Right kidney (tissue), 1 donor: ENCODE measurements at regions not wholly inside any gene's neighbourhood (a gene's known extent, or its start where the extent isn't known, plus 50 kb on each side); places are given as distances from the start of the nearest gene placed in this dataset.

Source experiments
- DNase-seq: peaks from one replicate; pipeline ENCODE4 v3.0.0-alpha.2; 2016

GRCh38 chr10:10542477-10542876, 475.2 kb upstream of the CELF2 start:
- no peak for DNase-seq

GRCh38 chr10:10544890-10545289, 472.8 kb upstream of the CELF2 start:
- no peak for DNase-seq

DNA sequence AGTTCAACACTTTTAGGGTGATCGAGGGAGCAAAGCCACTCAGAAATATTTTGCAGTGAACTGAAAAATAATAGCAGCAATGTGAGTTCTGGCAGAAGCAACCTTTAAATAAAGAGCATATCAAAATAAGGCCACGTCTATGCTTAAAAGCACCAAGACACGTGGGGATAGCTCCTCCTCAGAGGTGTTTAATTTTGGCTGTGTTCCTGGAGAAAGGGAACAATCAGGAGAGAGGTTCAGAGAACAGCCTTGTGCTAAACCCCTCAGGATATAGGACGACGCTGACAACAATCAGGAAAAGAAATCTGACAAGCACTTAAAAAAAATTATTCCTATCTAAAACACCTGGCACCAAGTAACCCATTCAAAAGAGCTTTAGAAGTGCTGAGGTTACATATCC, 471.9 kb upstream of the CELF2 start:
- DNase-seq: no peak

DNA sequence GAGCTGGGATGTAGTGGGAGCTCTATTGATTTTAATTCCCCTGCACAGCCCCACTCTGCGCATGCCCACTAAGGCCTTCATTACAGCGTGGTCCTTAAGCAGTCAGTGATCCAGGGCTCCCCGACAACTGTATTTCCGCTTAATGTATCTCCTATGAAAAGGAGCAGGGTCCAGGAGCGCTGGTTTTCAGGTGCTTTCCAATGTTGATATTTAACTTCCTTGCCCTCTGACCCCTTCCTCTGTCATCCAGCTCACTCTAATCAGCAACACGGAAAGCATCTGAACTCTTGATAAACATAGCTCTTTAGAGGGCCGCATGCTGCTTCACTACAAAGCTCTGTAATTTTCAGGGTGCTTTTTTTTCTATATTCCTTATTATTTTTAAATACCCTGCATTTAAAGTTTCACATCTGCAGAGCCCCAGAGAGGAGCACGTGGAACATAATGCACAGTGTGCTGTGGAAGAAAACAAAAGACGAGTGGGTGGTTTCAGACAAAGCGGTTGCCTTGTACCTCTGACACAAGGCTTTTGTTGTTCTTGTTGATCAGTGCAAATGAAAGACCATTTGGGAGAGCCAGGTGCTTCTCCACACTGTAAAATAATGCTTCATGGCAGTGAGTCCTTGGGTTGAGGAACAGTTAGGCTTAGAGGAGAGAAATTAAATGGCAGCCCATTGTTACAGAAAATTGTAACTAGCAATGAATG, 465.9 kb upstream of the CELF2 start:
- peak; percentile 2 for DNase-seq

- DNase-seq: no peak
These were observed 464.7 kb upstream of the CELF2 start for GRCh38 chr10:10552948-10553347.

DNA sequence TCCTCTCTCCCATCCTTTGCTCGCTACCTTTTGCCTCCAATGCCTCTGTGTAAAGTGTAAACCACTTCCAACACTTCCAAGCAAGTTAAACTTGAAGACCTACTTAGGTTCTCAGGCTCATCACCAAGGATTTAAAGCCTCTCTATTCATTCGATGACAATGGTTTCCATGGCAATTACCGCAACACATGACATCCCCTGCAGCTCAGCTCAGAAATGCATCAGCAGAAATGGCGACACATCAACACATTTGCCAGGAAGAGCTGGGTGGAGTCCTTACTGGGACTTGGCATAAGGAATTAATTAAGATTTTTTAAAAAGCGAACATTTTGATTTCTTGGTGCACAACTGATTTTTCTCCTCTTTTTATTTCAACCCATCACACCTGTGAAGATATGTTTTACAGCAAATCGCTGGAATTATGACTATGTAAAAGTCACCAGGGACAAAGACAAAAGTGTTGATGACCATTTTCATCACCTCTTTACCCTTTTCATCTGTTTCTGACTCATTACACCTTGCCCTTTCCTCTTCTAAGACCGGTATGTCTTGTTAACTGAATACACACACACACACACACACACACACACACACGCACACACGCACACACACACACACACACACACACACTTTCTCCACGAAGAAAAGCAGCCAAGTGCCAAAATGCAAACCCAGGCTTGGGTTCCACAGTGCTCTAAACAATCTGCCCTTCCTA, 453.4 kb upstream of the CELF2 start:
- no peak for DNase-seq

- DNase-seq: no peak
These were observed 440.7 kb upstream of the CELF2 start for GRCh38 chr10:10576937-10577336.

GRCh38 chr10:10579709-10580108, 438.0 kb upstream of the CELF2 start:
- no peak for DNase-seq

DNA sequence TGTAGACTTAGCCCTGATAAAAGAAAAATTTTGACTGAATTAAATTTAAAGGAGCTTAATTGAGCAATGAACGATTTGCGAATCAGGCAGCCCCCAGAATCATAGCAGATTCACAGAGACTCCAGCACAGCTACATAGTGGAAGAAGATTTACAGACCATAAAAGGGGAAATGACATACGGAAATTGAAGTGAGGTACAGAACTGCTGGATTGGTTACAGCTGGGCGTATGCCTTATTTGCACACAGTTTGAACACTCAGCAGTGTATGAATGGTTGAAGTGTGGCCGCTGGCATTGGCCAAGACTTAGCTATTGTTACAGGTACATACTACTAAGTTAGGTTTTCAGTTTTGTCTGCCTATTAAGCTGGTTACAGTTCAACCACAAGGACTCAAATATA, 433.5 kb upstream of the CELF2 start:
- DNase-seq: no peak

DNA sequence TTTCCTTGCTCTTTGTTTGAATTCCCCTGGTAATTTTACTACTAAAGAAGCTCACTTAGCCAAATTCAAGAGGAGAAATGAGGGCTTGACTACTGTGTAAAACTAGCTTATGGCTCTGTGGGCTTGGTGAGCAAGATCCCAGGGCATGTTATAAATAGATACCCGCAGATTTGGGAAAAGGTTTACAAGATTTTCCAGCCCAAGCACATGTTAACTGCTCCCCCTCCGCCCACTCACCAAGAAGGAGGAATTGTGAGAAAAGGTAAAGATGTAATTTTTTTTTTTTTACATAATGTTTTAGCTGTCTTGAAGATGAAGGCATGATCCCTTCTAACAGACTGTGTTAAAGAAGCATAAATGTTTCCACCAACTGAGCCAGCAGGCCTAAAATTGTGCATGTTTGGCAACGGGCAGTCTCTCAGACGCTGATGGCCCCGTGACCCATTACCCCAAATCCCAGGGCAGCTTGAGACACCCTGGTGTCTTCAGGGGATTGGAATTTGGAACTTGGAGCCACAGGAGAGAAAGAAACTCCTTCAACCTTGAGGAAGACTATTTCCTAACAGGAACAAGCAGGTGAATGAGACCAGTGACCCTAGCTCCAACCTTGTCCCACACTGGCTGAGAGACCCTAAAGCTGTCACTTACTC, 429.8 kb upstream of the CELF2 start:
- no peak for DNase-seq

DNA sequence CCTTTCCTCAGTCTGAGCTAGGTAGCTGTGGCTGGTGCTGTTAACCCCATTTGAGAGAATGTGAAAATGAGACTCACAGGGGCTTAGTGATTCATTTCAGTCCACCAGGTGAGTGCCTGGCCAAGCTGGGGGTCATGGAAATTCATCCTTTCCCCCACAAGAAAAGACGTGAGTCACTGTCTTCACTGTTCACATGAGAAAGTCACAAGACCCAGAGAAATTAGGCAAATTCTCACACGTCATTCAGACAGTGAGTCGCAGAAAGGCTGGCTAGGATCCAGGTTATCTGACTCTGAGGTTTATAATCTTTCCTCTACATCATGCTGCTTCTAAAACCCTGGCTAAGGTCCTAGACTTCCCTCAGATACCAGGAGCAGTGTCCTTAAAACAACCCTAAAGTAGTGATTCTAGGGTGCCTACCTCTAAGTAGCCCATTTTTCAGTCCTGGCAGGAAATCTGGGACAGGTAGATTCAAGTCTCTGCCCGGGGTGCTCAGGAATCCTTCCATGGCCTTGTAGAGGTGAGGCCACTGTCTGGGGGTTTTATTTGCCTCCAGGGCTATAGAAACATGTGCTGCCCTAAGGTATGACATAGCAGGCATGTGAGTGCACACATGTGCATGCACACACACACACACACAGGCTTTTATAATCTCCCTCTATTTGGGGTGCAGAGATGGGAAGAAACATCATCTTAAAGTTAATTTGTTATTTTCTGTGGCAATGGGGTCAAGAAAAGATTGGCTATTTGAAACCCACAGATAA, 427.9 kb upstream of the CELF2 start:
- DNase-seq: no peak

DNA sequence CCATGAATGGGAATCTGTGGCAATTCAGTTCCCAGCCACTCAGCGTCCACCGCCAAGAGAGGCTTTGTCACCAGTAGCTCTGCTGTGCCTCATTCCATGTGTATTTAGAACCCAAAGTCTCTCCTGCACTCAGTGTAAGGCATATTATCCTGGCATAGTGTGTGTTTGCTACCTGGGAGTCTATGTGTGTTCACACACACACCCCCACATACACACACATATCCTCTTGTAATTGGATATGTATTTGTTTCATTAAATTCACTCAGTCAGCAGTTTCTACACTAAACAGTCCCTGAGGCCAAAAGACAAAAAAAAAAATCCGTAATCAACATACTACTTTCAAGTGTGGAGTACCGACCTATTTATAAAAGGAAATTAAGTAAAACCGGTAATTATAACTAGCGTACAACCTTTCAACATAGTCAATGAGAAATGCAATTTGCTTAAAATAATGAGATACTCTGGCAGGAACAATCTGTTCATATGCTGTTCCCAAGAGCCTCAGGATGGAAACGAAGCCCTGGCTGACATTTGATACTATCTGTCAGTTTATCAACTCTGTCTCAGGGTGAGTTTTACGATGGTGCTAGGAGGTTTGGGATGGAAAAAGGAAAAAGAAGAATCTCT, 425.8 kb upstream of the CELF2 start:
- no peak for DNase-seq

GRCh38 chr10:10596256-10596655, 421.4 kb upstream of the CELF2 start:
- no peak for DNase-seq

GRCh38 chr10:10598297-10598696, 419.4 kb upstream of the CELF2 start:
- DNase-seq: no peak

GRCh38 chr10:10600004-10600403, 417.7 kb upstream of the CELF2 start:
- no peak for DNase-seq

- no peak for DNase-seq
These were observed 412.1 kb upstream of the CELF2 start for GRCh38 chr10:10605551-10606081.

DNA sequence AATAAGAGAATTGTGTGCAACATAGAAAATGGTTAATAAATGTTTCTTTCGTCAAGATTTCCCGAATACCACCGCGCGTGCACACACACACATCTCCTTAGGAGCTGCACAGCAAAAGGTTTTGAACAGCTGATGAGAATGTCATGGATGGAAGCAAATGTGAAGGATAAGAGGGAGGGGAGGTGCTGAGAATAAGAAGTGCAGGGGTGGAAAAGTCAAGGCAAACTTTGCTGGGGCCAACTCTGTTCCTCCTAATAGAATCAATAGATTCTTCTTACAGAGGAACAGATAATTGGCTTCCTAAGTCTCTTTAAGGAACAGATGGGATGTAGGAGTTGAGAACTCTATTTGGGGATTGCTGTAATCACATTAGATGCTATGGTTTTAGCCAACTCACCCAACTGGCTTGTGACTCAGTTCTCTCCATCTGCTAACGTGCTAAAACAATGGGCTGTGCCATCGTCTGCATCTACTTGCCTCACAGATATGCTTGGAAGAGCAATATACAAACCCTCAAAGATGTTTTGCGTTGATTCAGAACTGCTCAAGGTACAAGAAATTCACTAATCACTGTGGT, 408.2 kb upstream of the CELF2 start:
- no peak for DNase-seq

GRCh38 chr10:10610171-10610570, 407.5 kb upstream of the CELF2 start:
- no peak for DNase-seq

DNA sequence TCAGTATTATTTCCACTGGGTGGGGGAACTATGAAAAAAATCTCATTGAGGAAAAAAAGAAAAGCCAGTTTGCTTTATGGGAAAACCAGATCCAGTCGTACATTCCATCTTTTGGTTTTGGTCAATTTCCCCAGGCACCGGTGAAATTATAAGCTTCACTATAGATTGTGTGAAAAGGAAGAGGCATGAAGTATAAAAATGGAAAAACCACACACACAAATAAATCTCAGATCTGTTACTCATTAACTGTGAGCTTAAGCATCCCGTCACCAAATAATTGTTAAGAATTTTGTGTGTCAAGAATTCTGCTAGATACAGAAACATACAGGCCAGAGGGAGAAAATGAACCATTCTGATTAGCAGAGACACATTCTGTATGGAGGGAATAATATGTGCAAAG, 405.5 kb upstream of the CELF2 start:
- DNase-seq: no peak

- no peak for DNase-seq
These were observed 403.9 kb upstream of the CELF2 start for GRCh38 chr10:10613656-10614244.

GRCh38 chr10:10617686-10618085, 400.0 kb upstream of the CELF2 start:
- DNase-seq: no peak
